K562 (cell line): ENCODE measurements at regions not wholly inside any gene's neighbourhood (a gene's known extent, or its start where the extent isn't known, plus 50 kb on each side); places are given as distances from the start of the nearest gene placed in this dataset.

Source experiments
- ATAC-seq: fragments of 200-7000 bp; cut with Tn5 transposase; 3 replicates; pipeline ENCODE4 v1.9.1; 2020; ENCODE audit warnings: moderate library complexity
- BruUV-seq: library from RNA; stranded (reverse); fragments of 400-500 nt; replicated peaks from 2 replicates; lab custom pipeline; 2021; lab: Mats Ljungman, UMichigan
- CTCF ChIA-PET: fragments of 300-600 bp; formaldehyde crosslinking; extraction: SDS; loops from one replicate; lab custom pipeline; 2021; ENCODE audit warnings: low intra/inter-chr PET ratio; lab: Yijun Ruan, JAX
- POLR2A ChIA-PET: fragments of 300-600, 350-650 bp; sonication (Branson Sonifier 250); formaldehyde crosslinking; extraction: SDS; loops from one replicate; lab custom pipeline; 2021; ENCODE audit warnings: antibody characterized with exemption, inconsistent platforms; lab: Yijun Ruan, JAX
- DNase-seq, 4 experiments: peaks; one replicate each; pipeline versions ENCODE4 v3.0.0 to v3.0.0-alpha.2; 2011 to 2018; ENCODE audit warnings: low spot score in 3 of 4, mixed read lengths in 3 of 4; ENCODE audit errors: extremely low read depth in 1 of 4
- FAIRE-seq: peaks from 2 replicates; lab custom pipeline; 2011; peaks lifted over from hg19 to GRCh38; lab: Jason Lieb, UNC
- H2AFZ ChIP-seq: 2 replicates; pipeline ENCODE4 v1.6.0; 2011; ENCODE audit warnings: low read depth, low read length, control low read depth, inconsistent platforms
- H3K27ac ChIP-seq: fragments of 200-600 bp; 3 replicates; pipeline ENCODE4 v1.8.0; 2011; ENCODE audit warnings: low read depth, mild to moderate bottlenecking, control low read depth, inconsistent platforms, low read length, moderate library complexity, mixed read lengths; ENCODE audit errors: extremely low read depth
- H3K27me3 ChIP-seq, 2 experiments: fragments of 300-600 bp in 1 of 2; 2 replicates in 1 of 2; 3 replicates in 1 of 2; pipeline versions ENCODE4 v1.6.0 to v1.8.0; 2011; ENCODE audit warnings: inconsistent platforms in 2 of 2, low read length in 2 of 2, mild to moderate bottlenecking in 1 of 2, mixed read lengths in 1 of 2, moderate library complexity in 1 of 2; ENCODE audit not compliant: control insufficient read depth in 2 of 2, insufficient read depth in 2 of 2
- H3K36me3 ChIP-seq: fragments of 300-600 bp; 3 replicates; pipeline ENCODE4 v1.8.0; 2011; ENCODE audit warnings: mild to moderate bottlenecking, low read length, inconsistent platforms; ENCODE audit not compliant: control insufficient read depth, insufficient read depth
- H3K4me1 ChIP-seq, 2 experiments: fragments of 200-600 bp in 1 of 2; replicated peaks in 1 of 2; 2 replicates in 1 of 2; 3 replicates in 1 of 2; pipeline versions ENCODE4 v1.5.1 to v1.8.0; 2011; ENCODE audit warnings: inconsistent platforms in 2 of 2, low read length in 2 of 2, mild to moderate bottlenecking in 1 of 2, mixed read lengths in 1 of 2, moderate library complexity in 1 of 2; ENCODE audit not compliant: control insufficient read depth in 2 of 2, insufficient read depth in 2 of 2
- H3K4me2 ChIP-seq: 2 replicates; pipeline ENCODE4 v1.6.1; 2011; ENCODE audit warnings: low read length, control low read depth, inconsistent platforms, mixed read lengths; ENCODE audit not compliant: insufficient read depth
- H3K4me3 ChIP-seq: fragments of 200-600 bp; sonication (generic), shearing (Covaris generic); 2 replicates; pipeline ENCODE4 v1.5.1; 2016; ENCODE audit warnings: control low read depth, inconsistent platforms
- H3K79me2 ChIP-seq: fragments of 200-600 bp; 3 replicates; pipeline ENCODE4 v1.8.0; 2011; ENCODE audit warnings: low read length, inconsistent platforms; ENCODE audit not compliant: control insufficient read depth, insufficient read depth
- H3K9ac ChIP-seq, 2 experiments: 2 replicates each; pipeline versions ENCODE4 v1.6.0 to v1.6.1; 2011; ENCODE audit warnings: low read depth in 2 of 2, low read length in 2 of 2, control low read depth in 1 of 2, inconsistent platforms in 1 of 2, mild to moderate bottlenecking in 1 of 2, mixed read lengths in 1 of 2; ENCODE audit not compliant: insufficient read depth in 1 of 2
- H3K9me1 ChIP-seq: one replicate; pipeline ENCODE4 v1.6.0; 2011; ENCODE audit warnings: inconsistent platforms, mild to moderate bottlenecking, low read length, moderate library complexity; ENCODE audit not compliant: control insufficient read depth, insufficient read depth
- H3K9me3 ChIP-seq: replicated peaks from 2 replicates; pipeline ENCODE4 v1.5.1; 2011; ENCODE audit warnings: low read depth, low read length, inconsistent platforms; ENCODE audit not compliant: control insufficient read depth, insufficient read depth
- H4K20me1 ChIP-seq: replicated peaks from 2 replicates; pipeline ENCODE4 v1.6.1; 2011; ENCODE audit warnings: low read length, inconsistent platforms, mixed read lengths; ENCODE audit not compliant: control insufficient read depth, insufficient read depth
- BRF1 ChIP-seq: IDR thresholded peaks from 3 replicates; pipeline ENCODE4 v1.6.1; 2011; ENCODE audit warnings: borderline replicate concordance, mild to moderate bottlenecking; ENCODE audit not compliant: insufficient read length; ENCODE audit errors: extremely low read depth
- C11orf30 ChIP-seq: fragments of 450-650 bp; IDR thresholded peaks from 2 replicates; pipeline ENCODE4 v1.6.1; 2016; ENCODE audit warnings: low read depth, mild to moderate bottlenecking
- CREB1 ChIP-seq, 2 experiments: sonication (generic) in 1 of 2; formaldehyde crosslinking in 1 of 2; IDR thresholded peaks; 2 replicates each; pipeline versions ENCODE4 v1.6.1 to v1.8.0; 2012 to 2022; ENCODE audit warnings: inconsistent platforms in 1 of 2, mild to moderate bottlenecking in 1 of 2, missing genetic modification reagents in 1 of 2, moderate library complexity in 1 of 2
- GABPB2 ChIP-seq: fragments of 250-450 bp; sonication (Bioruptor Pico); conservative IDR thresholded peaks from 2 replicates; pipeline ENCODE4 v1.5.1; 2021; ENCODE audit warnings: mild to moderate bottlenecking
- MAFK ChIP-seq: IDR thresholded peaks from 2 replicates; pipeline ENCODE4 v1.6.1; 2011; ENCODE audit warnings: low read length, improper control_type of control experiment
- TRIM24 ChIP-seq, 2 experiments: fragments of 450-650 bp; IDR thresholded peaks; 2 replicates each; pipeline ENCODE4 v1.6.1; 2016
- XRCC3 ChIP-seq: fragments of 450-650 bp; IDR thresholded peaks from 2 replicates; pipeline ENCODE4 v1.6.1; 2017; ENCODE audit warnings: mild to moderate bottlenecking, moderate library complexity
- ZNF316 ChIP-seq: fragments of 450-650 bp; IDR thresholded peaks from 2 replicates; pipeline ENCODE4 v1.6.1; 2016
- ZNF77 ChIP-seq: fragments of 250-450 bp; sonication (Bioruptor Pico); IDR thresholded peaks from 2 replicates; pipeline ENCODE4 v1.5.0; 2020
- in situ Hi-C: fragments of 300-500 bp; cut with MboI; formaldehyde crosslinking; loops from 4 replicates; pipeline ENCODE4 v1.15.0; 2018; ENCODE audit warnings: inconsistent platforms, mixed read lengths
- intact Hi-C: fragments of 100-400 bp; cut with micrococcal nuclease; formaldehyde crosslinking; loops from 2 replicates; pipeline ENCODE4 v1.14.2; 2022
- TF ChIP-seq, protein P1 (sequence below): sonication (generic); formaldehyde crosslinking; IDR thresholded peaks from 2 replicates; pipeline ENCODE4 v1.8.1; 2022; ENCODE audit warnings: missing genetic modification reagents

DNA sequence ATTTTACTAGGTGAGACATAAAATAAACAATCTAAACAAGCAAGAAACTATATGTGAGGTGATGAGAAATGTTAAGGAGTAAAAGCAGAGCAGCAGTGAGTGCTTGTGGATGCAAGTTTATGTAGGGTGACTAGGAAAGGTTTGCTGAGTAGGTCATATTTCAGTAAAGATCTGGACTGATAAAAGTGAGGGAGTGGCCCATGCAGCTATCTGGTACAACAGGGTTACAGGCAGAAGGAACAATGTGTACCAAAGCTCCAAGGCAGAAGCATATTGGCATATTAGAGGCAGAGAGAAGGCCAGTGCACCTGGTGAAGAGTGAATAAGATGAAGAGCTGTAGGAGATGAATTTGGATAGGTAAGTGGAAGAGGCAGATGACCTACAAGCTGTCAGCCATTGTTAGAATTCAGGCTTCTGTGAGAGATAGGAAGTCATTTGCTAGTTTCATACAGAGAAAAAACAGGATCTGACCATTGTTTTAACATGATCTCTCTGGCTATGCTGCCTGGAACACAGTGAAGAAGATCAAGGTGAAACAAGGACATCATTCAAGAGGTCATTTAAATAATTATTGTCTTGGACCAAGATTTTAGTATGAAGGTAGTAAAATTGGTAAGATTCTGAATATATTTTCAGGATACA is 274.6 kb downstream of the ANKRD50 start:
- no peak overlapping the region for H3K4me2 ChIP-seq
- POLR2A ChIA-PET = no interaction called here
- no peaks in the 10 kb centered on the region for H4K20me1 ChIP-seq

More for the DNA sequence above, 274.6 kb downstream of the ANKRD50 start:
- no peaks in the 10 kb centered on the region for H3K27me3 ChIP-seq
- no peak overlapping the region for H3K4me3 ChIP-seq
- no peak overlapping the region for H3K9ac ChIP-seq
- H3K79me2 ChIP-seq = no peaks in the 10 kb centered on the region
- no peak for FAIRE-seq
- no peak overlapping the region for H2AFZ ChIP-seq
- H3K36me3 ChIP-seq = no peaks in the 10 kb centered on the region
- no peak overlapping the region for H3K27ac ChIP-seq
- no TSS peak for BruUV-seq
- peak; percentile 60; the same call in 1 of the 2 replicates for TF ChIP-seq ZNF316
- TF ChIP-seq ZNF77 (CRISPR knock-in tag) = no peak
- TF ChIP-seq TRIM24 (IDR thresholded peaks at IDR 0.05) = no peak
- no peak for TF ChIP-seq CREB1 (IDR thresholded peaks at IDR 0.05)
- TF ChIP-seq CREB1 (CRISPR knock-in tag; IDR thresholded peaks at IDR 0.05) = no peak
- 0 out of 2 replicates have a peak, but pooled peaks have one; percentile 15 for TF ChIP-seq MAFK
- peak; percentile 53; the same call in 1 of the 2 replicates for TF ChIP-seq C11orf30
- TF ChIP-seq, protein P1, sequence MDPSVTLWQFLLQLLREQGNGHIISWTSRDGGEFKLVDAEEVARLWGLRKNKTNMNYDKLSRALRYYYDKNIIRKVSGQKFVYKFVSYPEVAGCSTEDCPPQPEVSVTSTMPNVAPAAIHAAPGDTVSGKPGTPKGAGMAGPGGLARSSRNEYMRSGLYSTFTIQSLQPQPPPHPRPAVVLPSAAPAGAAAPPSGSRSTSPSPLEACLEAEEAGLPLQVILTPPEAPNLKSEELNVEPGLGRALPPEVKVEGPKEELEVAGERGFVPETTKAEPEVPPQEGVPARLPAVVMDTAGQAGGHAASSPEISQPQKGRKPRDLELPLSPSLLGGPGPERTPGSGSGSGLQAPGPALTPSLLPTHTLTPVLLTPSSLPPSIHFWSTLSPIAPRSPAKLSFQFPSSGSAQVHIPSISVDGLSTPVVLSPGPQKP (CRISPR knock-in tag) = no peak
- TF ChIP-seq XRCC3 = no peak
- TF ChIP-seq BRF1 = no peak
- TF ChIP-seq GABPB2 (CRISPR knock-in tag) = no peak
- CTCF ChIA-PET = no interaction called here
- no peaks in the 10 kb centered on the region for H3K9me3 ChIP-seq
- peak in 1 of 4 experiments; percentile 9 for DNase-seq
- intact Hi-C loops = no loop called here
- in situ Hi-C loops = no loop called here
- H3K9me1 ChIP-seq = no peaks in the 10 kb centered on the region
- H3K4me1 ChIP-seq = no peaks in the 10 kb centered on the region
- ATAC-seq = no peak
